Esophagus muscularis mucosa (tissue), 4 donors: ENCODE measurements at regions not wholly inside any gene's neighbourhood (a gene's known extent, or its start where the extent isn't known, plus 50 kb on each side); places are given as distances from the start of the nearest gene placed in this dataset.

Experiments
- DNase-seq: peaks from one replicate; pipeline ENCODE4 v3.0.0-alpha.2; 2017; ENCODE audit errors: extremely low spot score
- H3K27ac ChIP-seq, 4 donors: fragments of 200-600 bp; sonication (generic); replicated peaks in 1 of 4; 1 replicate in 3 of 4; 2 replicates in 1 of 4; pipeline ENCODE4 v1.5.1; 2016 to 2019; ENCODE audit warnings: mild to moderate bottlenecking in 1 of 4
- H3K27me3 ChIP-seq, 4 donors: fragments of 200-600 bp; sonication (generic); one replicate each; pipeline versions ENCODE4 v1.5.1 to v1.6.0; 2016 to 2019
- H3K36me3 ChIP-seq, 4 donors: fragments of 200-600 bp; sonication (generic); one replicate each; pipeline ENCODE4 v1.5.1; 2016 to 2019
- H3K4me1 ChIP-seq, 4 donors: fragments of 200-600 bp; sonication (generic); one replicate each; pipeline ENCODE4 v1.5.1; 2016 to 2019
- H3K4me3 ChIP-seq, 4 donors: fragments of 200-600 bp; sonication (generic); 1 replicate in 2 of 4; 2 replicates in 2 of 4; pipeline ENCODE4 v1.5.1; 2016 to 2019; ENCODE audit warnings: mild to moderate bottlenecking in 4 of 4, moderate library complexity in 1 of 4
- H3K9me3 ChIP-seq, 4 donors: fragments of 200-600 bp; sonication (generic); 1 replicate in 3 of 4; 2 replicates in 1 of 4; pipeline ENCODE4 v1.5.1; 2016 to 2019
- EP300 ChIP-seq: sonication (generic); formaldehyde crosslinking; IDR thresholded peaks from one replicate; pipeline ENCODE4 v1.6.1; 2017; ENCODE audit warnings: antibody characterized with exemption
- POLR2A ChIP-seq: fragments of 450-650 bp; IDR thresholded peaks from one replicate; pipeline ENCODE4 v1.6.1; 2017; ENCODE audit warnings: antibody characterized with exemption, moderate library complexity, mild to moderate bottlenecking, low read depth
- POLR2AphosphoS5 ChIP-seq, 2 donors: sonication (generic); formaldehyde crosslinking; IDR thresholded peaks; one replicate each; pipeline ENCODE4 v1.6.1; 2017; ENCODE audit warnings: antibody characterized with exemption in 2 of 2
- WGBS: methylation state at CpG from one replicate; pipeline ENCODE4 v1.1.5; 2018; 5-methylcytosine and 5-hydroxymethylcytosine counted together
- intact Hi-C: fragments of 100-400 bp; cut with DNase I; formaldehyde crosslinking; loops from one replicate; pipeline ENCODE4 v1.15.1; 2023
- TF ChIP-seq, protein P1 (sequence below), 3 experiments: fragments of 200-600 bp in 2 of 3; fragments of 450-650 bp in 1 of 3; sonication (generic) in 2 of 3; IDR thresholded peaks; one replicate each; pipeline ENCODE4 v1.5.1; 2017 to 2019; ENCODE audit warnings: antibody characterized with exemption in 3 of 3, mild to moderate bottlenecking in 2 of 3, moderate library complexity in 1 of 3

- intact Hi-C loops = no loop called here
- Histone ChIP-seq H3K27ac (no peak overlapping the region), H3K4me3 (no peak overlapping the region), H3K4me1 (no peaks in the 10 kb centered on the region), H3K36me3 (no peaks in the 10 kb centered on the region), H3K27me3 (no peaks in the 10 kb centered on the region), H3K9me3 (no peaks in the 10 kb centered on the region)
- 63% methylated on average over 1 of the region's 1 CpG for WGBS
- no peak for DNase-seq
- TF ChIP-seq, protein P1, sequence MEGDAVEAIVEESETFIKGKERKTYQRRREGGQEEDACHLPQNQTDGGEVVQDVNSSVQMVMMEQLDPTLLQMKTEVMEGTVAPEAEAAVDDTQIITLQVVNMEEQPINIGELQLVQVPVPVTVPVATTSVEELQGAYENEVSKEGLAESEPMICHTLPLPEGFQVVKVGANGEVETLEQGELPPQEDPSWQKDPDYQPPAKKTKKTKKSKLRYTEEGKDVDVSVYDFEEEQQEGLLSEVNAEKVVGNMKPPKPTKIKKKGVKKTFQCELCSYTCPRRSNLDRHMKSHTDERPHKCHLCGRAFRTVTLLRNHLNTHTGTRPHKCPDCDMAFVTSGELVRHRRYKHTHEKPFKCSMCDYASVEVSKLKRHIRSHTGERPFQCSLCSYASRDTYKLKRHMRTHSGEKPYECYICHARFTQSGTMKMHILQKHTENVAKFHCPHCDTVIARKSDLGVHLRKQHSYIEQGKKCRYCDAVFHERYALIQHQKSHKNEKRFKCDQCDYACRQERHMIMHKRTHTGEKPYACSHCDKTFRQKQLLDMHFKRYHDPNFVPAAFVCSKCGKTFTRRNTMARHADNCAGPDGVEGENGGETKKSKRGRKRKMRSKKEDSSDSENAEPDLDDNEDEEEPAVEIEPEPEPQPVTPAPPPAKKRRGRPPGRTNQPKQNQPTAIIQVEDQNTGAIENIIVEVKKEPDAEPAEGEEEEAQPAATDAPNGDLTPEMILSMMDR (IDR thresholded peaks at IDR 0.05) = no peak
- TF ChIP-seq EP300 (no peak), POLR2AphosphoS5 (IDR thresholded peaks at IDR 0.05) (no peak), POLR2A (no peak)
Measured at GRCh38 chr13:67538906-67539305, 308.8 kb upstream of the PCDH9 start.

GRCh38 chr13:67520886-67521285 is 290.8 kb upstream of the PCDH9 start:
- intact Hi-C loops = no loop called here
- no peaks in the 10 kb centered on the region for H3K4me1 ChIP-seq
- no peak overlapping the region for H3K27ac ChIP-seq
- no peak for DNase-seq
- no peaks in the 10 kb centered on the region for H3K27me3 ChIP-seq
- H3K36me3 ChIP-seq = no peaks in the 10 kb centered on the region
- H3K9me3 ChIP-seq = no peaks in the 10 kb centered on the region
- H3K4me3 ChIP-seq = no peak overlapping the region
- TF ChIP-seq POLR2AphosphoS5 (IDR thresholded peaks at IDR 0.05) = no peak
- TF ChIP-seq, protein P1 (IDR thresholded peaks at IDR 0.05) = no peak
- TF ChIP-seq EP300 = no peak
- no peak for TF ChIP-seq POLR2A
- WGBS = 58% methylated on average over 2 of the region's 2 CpGs

GRCh38 chr13:67519356-67519755 is 289.2 kb upstream of the PCDH9 start:
- no peaks in the 10 kb centered on the region for H3K9me3 ChIP-seq
- no peak overlapping the region for H3K4me3 ChIP-seq
- H3K4me1 ChIP-seq = no peaks in the 10 kb centered on the region
- no peaks in the 10 kb centered on the region for H3K27me3 ChIP-seq
- no peak for TF ChIP-seq POLR2AphosphoS5 (IDR thresholded peaks at IDR 0.05)
- TF ChIP-seq, protein P1 (IDR thresholded peaks at IDR 0.05) = no peak
- TF ChIP-seq EP300 = no peak
- no peak for TF ChIP-seq POLR2A
- intact Hi-C loops = no loop called here
- no peak overlapping the region for H3K27ac ChIP-seq
- no peak for DNase-seq
- 76% methylated on average over 1 of the region's 1 CpG for WGBS
- H3K36me3 ChIP-seq = no peaks in the 10 kb centered on the region

GRCh38 chr13:67518785-67519184 is 288.6 kb upstream of the PCDH9 start:
- TF ChIP-seq, protein P1 (IDR thresholded peaks at IDR 0.05) = no peak
- TF ChIP-seq POLR2AphosphoS5 (IDR thresholded peaks at IDR 0.05) (no peak), POLR2A (no peak), EP300 (no peak)
- WGBS = 54% methylated on average over 1 of the region's 1 CpG
- no peak for DNase-seq
- intact Hi-C loops = no loop called here
- Histone ChIP-seq H3K36me3 (no peaks in the 10 kb centered on the region), H3K4me1 (no peaks in the 10 kb centered on the region), H3K9me3 (no peaks in the 10 kb centered on the region), H3K27ac (no peak overlapping the region), H3K4me3 (no peak overlapping the region), H3K27me3 (no peaks in the 10 kb centered on the region)

DNA sequence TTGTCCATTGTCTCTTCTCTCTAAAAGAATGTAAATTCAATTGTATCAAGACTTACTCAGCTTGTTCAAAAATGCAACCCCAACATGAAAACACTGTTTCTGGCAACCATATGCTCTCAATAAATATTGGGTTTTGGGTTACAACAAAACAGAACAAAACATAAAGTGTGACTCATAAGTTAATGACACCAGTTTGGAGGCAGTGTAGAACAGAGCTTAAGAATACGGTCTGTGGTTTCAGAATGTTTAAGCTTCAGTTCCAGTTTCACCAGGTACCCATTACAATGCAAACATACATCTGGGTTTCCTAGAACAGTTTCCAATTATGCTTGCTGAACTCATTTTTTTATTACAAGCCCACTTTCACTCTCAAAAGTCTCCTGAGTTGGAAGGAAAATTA is 285.8 kb upstream of the PCDH9 start:
- no peaks in the 10 kb centered on the region for H3K27me3 ChIP-seq
- intact Hi-C loops = no loop called here
- 71% methylated on average over 1 of the region's 1 CpG for WGBS

More for the DNA sequence above, 285.8 kb upstream of the PCDH9 start:
- H3K36me3 ChIP-seq = no peaks in the 10 kb centered on the region
- H3K9me3 ChIP-seq = no peaks in the 10 kb centered on the region
- TF ChIP-seq, protein P1 (IDR thresholded peaks at IDR 0.05) = no peak
- TF ChIP-seq POLR2A (no peak), POLR2AphosphoS5 (IDR thresholded peaks at IDR 0.05) (no peak), EP300 (no peak)
- no peak overlapping the region for H3K4me3 ChIP-seq
- H3K4me1 ChIP-seq = no peaks in the 10 kb centered on the region
- H3K27ac ChIP-seq = no peak overlapping the region
- DNase-seq = no peak
